ENCODE measurements at regions not wholly inside any gene's neighbourhood (a gene's known extent, or its start where the extent isn't known, plus 50 kb on each side); places are given as distances from the start of the nearest gene placed in this dataset.

GRCh38 chr11:114890038-114890437 is 211.7 kb downstream of the NXPE2 start:
- TF ChIP-seq EZH2 (IDR thresholded peaks at IDR 0.05) (no peak), POLR2AphosphoS5 (IDR thresholded peaks at IDR 0.05; ENCODE audit: borderline replicate concordance, low read depth, low read length) (no peak)
